Ascending aorta (tissue), 2 donors: ENCODE measurements at regions not wholly inside any gene's neighbourhood (a gene's known extent, or its start where the extent isn't known, plus 50 kb on each side); places are given as distances from the start of the nearest gene placed in this dataset.

ENCODE experiments used
- DNase-seq, 2 donors: peaks; one replicate each; pipeline ENCODE4 v3.0.0-alpha.2; 2019; ENCODE audit warnings: low spot score in 2 of 2
- H3K27ac ChIP-seq, 2 donors: fragments of 200-600 bp; sonication (generic); one replicate each; pipeline ENCODE4 v1.5.1; 2016 to 2017; ENCODE audit warnings: mild to moderate bottlenecking in 1 of 2
- H3K27me3 ChIP-seq: fragments of 200-600 bp; sonication (generic); one replicate; pipeline ENCODE4 v1.5.1; 2017
- H3K36me3 ChIP-seq, 2 donors: fragments of 200-600 bp; sonication (generic); one replicate each; pipeline ENCODE4 v1.5.1; 2016
- H3K4me1 ChIP-seq, 2 donors: fragments of 200-600 bp; sonication (generic); one replicate each; pipeline ENCODE4 v1.5.1; 2016 to 2017; ENCODE audit warnings: mild to moderate bottlenecking in 1 of 2
- H3K4me3 ChIP-seq, 2 donors: fragments of 200-600 bp; sonication (generic); one replicate each; pipeline ENCODE4 v1.5.1; 2016 to 2017; ENCODE audit warnings: mild to moderate bottlenecking in 1 of 2
- H3K9me3 ChIP-seq, 2 donors: fragments of 200-600 bp; sonication (generic); one replicate each; pipeline ENCODE4 v1.5.1; 2016
- intact Hi-C: fragments of 100-400 bp; cut with DNase I; formaldehyde crosslinking; loops from one replicate; pipeline ENCODE4 v1.15.1; 2023
- TF ChIP-seq, protein P1 (sequence below), 3 experiments: fragments of 200-600 bp in 2 of 3; fragments of 450-650 bp in 1 of 3; sonication (generic) in 2 of 3; IDR thresholded peaks; one replicate each; pipeline ENCODE4 v1.5.1; 2016 to 2019; ENCODE audit warnings: antibody characterized with exemption in 3 of 3, mild to moderate bottlenecking in 1 of 3, moderate library complexity in 1 of 3

DNA sequence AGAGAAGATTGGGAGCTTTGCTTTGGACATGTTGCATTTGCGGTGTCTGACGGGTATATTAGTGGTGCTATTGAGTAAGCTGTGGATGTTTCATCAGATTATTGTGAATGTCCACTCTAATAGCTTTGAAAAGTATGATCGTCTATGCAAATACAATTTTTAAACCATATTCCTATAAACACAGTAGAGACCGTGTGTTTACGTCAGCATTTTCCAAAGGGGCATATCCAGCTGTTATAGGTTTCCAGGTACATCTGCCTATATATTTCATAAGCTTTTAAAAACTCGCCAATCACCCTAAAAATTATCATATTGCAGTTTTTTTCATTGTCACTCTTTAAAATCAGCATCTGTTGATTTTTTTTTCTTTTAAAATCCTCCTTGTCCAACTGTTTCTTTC, 91.7 kb downstream of the NKX2-1 start:
- H3K4me3 ChIP-seq, result no peak overlapping the region
- DNase-seq, result no peak
- TF ChIP-seq, protein P1, sequence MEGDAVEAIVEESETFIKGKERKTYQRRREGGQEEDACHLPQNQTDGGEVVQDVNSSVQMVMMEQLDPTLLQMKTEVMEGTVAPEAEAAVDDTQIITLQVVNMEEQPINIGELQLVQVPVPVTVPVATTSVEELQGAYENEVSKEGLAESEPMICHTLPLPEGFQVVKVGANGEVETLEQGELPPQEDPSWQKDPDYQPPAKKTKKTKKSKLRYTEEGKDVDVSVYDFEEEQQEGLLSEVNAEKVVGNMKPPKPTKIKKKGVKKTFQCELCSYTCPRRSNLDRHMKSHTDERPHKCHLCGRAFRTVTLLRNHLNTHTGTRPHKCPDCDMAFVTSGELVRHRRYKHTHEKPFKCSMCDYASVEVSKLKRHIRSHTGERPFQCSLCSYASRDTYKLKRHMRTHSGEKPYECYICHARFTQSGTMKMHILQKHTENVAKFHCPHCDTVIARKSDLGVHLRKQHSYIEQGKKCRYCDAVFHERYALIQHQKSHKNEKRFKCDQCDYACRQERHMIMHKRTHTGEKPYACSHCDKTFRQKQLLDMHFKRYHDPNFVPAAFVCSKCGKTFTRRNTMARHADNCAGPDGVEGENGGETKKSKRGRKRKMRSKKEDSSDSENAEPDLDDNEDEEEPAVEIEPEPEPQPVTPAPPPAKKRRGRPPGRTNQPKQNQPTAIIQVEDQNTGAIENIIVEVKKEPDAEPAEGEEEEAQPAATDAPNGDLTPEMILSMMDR (IDR thresholded peaks at IDR 0.05), result no peak

DNA sequence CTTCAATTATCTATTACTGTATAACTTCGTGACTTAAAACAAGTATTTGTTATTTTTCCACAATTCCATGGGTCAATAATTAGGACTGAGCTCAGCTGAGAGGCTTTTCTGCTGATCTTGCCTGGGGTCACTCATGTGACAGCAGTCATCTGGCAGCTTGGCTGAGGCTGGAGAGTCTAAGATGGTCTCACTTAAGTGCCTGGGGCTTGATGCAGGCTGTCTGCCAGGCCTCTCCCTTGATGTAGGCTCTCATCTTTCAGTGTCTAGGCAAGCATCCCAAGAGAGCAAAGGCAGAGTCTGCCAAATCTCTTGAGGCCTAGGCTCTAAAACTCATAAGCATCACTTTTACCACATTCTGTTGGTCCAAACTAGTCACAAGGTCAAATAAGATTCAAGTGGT, 93.2 kb downstream of the NKX2-1 start:
- H3K9me3 ChIP-seq, result no peaks in the 10 kb centered on the region
- no peak overlapping the region for H3K4me3 ChIP-seq
- intact Hi-C loops, result no loop called here
- H3K27ac ChIP-seq, result no peak overlapping the region
- no peaks in the 10 kb centered on the region for H3K4me1 ChIP-seq
- no peaks in the 10 kb centered on the region for H3K27me3 ChIP-seq
- H3K36me3 ChIP-seq, result no peaks in the 10 kb centered on the region
- no peak for DNase-seq
- TF ChIP-seq, protein P1 (IDR thresholded peaks at IDR 0.05), result no peak

More for the DNA sequence above, 91.7 kb downstream of the NKX2-1 start:
- Histone ChIP-seq H3K27me3 (no peaks in the 10 kb centered on the region), H3K9me3 (no peaks in the 10 kb centered on the region), H3K27ac (no peak overlapping the region), H3K36me3 (no peaks in the 10 kb centered on the region), H3K4me1 (no peaks in the 10 kb centered on the region)
- intact Hi-C loops, result no loop called here

DNA sequence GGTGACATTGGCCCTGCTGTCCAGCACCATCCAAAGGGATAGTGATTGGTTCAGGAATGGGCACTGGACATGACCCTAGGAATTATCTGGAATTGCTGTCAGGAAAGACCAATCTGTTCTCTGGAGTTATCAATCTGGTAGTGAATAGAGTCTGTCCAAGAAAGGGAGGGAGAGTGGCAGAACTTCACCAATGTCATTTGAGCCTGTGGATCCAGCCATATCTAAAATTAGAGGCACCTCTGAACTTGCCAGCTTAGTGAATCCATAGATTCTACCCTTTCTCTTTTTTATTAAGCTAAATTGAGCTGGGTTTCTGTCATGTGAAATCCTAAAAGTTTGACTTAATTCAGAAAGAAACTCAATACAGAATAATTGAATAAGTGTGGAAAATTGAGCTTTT, 93.9 kb downstream of the NKX2-1 start:
- H3K36me3 ChIP-seq, result no peaks in the 10 kb centered on the region
- H3K27me3 ChIP-seq, result no peaks in the 10 kb centered on the region
- intact Hi-C loops, result no loop called here
- H3K4me1 ChIP-seq, result no peaks in the 10 kb centered on the region
- TF ChIP-seq, protein P1 (IDR thresholded peaks at IDR 0.05), result no peak
- DNase-seq, result no peak
- no peak overlapping the region for H3K27ac ChIP-seq
- no peaks in the 10 kb centered on the region for H3K9me3 ChIP-seq
- H3K4me3 ChIP-seq, result no peak overlapping the region

DNA sequence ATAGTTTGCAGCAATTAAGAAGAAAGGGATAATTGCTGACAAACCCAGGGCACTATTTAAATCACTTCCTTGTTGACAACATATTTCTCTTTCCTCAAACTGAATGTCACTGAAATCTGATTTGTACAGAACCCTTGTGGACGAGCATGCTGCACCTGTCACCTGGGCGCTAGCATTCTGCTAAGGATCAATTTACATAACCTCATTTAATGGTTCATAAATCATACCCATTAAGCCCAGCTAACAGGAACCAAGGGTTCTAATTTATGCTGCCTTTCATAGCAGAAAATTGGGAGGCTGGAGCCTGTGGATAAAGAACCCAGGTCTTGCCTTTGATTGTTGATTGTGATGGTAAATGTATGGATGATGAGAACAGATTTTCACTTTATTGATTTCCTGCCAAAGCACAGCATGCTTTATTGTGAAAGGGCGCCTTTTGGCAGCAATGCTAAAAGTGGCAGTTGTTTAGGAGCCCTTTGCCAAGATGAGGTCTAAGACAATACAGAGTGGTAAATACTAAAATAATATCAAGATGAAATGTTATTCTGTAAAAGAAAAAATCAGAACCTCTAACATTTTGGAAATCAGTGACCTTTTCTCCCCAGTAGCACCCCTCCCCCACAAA, 95.4 kb downstream of the NKX2-1 start:
- H3K9me3 ChIP-seq, result no peaks in the 10 kb centered on the region
- no peaks in the 10 kb centered on the region for H3K27me3 ChIP-seq
- TF ChIP-seq, protein P1 (IDR thresholded peaks at IDR 0.05), result no peak
- intact Hi-C loops, result no loop called here
- no peak overlapping the region for H3K27ac ChIP-seq
- no peak overlapping the region for H3K4me3 ChIP-seq
- DNase-seq, result no peak
- no peaks in the 10 kb centered on the region for H3K4me1 ChIP-seq
- H3K36me3 ChIP-seq, result no peaks in the 10 kb centered on the region

DNA sequence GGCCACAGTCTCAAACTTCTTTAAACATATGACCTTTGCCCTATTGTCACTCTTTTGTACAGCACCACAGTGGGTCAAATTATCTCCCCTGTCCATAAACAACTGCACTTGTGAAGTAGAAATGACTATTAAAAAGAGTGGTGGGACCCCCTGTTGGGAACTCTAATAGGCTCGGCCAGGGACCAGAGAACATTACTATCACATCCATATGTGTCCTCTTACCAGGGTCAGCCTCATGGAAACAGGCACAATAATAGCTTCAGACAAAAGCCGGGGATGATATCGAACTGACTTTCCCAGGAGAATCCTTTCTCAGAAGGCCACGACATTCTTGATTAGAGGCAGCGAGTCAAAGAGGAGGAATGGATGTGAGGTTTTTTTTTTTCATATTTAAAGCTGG, 96.6 kb downstream of the NKX2-1 start:
- no peak overlapping the region for H3K27ac ChIP-seq
- no peak overlapping the region for H3K4me3 ChIP-seq
- no peaks in the 10 kb centered on the region for H3K4me1 ChIP-seq
- no peaks in the 10 kb centered on the region for H3K27me3 ChIP-seq
- TF ChIP-seq, protein P1 (IDR thresholded peaks at IDR 0.05), result no peak
- DNase-seq, result no peak
- no peaks in the 10 kb centered on the region for H3K36me3 ChIP-seq
- intact Hi-C loops, result no loop called here
- H3K9me3 ChIP-seq, result no peaks in the 10 kb centered on the region
